ENCODE measurements at regions not wholly inside any gene's neighbourhood (a gene's known extent, or its start where the extent isn't known, plus 50 kb on each side); places are given as distances from the start of the nearest gene placed in this dataset.

- no peak for TF ChIP-seq CTCF (IDR thresholded peaks at IDR 0.05; ENCODE audit: low read depth, low read length)
- no peak for DNase-seq (ENCODE audit: extremely low read depth, low read depth)
Observed at GRCh38 chr3:194972641-194973040, 287.0 kb downstream of the FAM43A start.

GRCh38 chr3:194973366-194974000, 287.8 kb downstream of the FAM43A start:
- no peak for DNase-seq (ENCODE audit: extremely low read depth, low read depth)
- no peak for TF ChIP-seq CTCF (IDR thresholded peaks at IDR 0.05; ENCODE audit: low read depth, low read length)

- TF ChIP-seq CTCF (IDR thresholded peaks at IDR 0.05; ENCODE audit: low read depth, low read length), result no peak
- DNase-seq (ENCODE audit: extremely low read depth, low read depth), result no peak
Observed at GRCh38 chr3:194974468-194975135, 288.9 kb downstream of the FAM43A start.

GRCh38 chr3:194976049-194976451, 290.4 kb downstream of the FAM43A start:
- no peak for DNase-seq (ENCODE audit: extremely low read depth, low read depth)
- TF ChIP-seq CTCF (IDR thresholded peaks at IDR 0.05; ENCODE audit: low read depth, low read length), result no peak

GRCh38 chr3:194976874-194977273, 291.2 kb downstream of the FAM43A start:
- no peak for DNase-seq (ENCODE audit: extremely low read depth, low read depth)
- TF ChIP-seq CTCF (IDR thresholded peaks at IDR 0.05; ENCODE audit: low read depth, low read length), result no peak

- no peak for DNase-seq (ENCODE audit: extremely low read depth, low read depth)
- TF ChIP-seq CTCF (IDR thresholded peaks at IDR 0.05; ENCODE audit: low read depth, low read length), result no peak
Observed at GRCh38 chr3:194977356-194977755, 291.7 kb downstream of the FAM43A start.

GRCh38 chr3:194979173-194979572, 291.8 kb downstream of the XXYLT1 start:
- TF ChIP-seq CTCF (IDR thresholded peaks at IDR 0.05; ENCODE audit: low read depth, low read length), result no peak
- DNase-seq (ENCODE audit: extremely low read depth, low read depth), result no peak

Measured in AG09319 (cell line).